ENCODE measurements at regions not wholly inside any gene's neighbourhood (a gene's known extent, or its start where the extent isn't known, plus 50 kb on each side); places are given as distances from the start of the nearest gene placed in this dataset.

DNA sequence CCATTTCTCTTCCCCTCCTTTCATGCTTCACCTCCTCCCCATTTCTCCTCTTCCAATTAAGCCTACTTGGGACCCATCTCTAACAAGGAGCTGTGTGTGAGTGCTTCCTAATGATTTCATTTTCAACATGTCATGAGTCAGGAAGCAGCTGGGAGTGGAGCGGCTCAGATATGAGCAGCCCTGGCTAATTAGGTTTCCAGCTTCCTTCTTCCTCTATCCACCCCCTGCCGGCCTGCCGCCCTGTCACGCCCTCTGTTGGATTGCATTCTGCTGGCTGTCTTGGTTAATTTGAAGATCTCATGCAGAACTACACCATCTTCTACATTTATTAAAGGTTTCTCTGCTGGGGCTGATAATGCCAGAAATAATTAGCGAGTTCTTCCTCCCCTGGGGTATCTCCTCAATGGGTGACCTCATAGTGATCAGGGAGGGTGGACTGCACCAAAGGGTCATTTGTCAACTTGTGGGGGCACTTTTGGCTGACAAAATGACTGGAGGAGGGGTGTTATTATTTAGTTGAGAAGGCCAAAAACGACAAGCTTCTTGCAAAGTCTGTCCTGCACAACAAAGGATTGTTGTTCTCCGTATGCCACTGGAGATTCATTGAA lies 300.9 kb upstream of the SRRM4 start:
- no peak for TF ChIP-seq POLR2AphosphoS5 (IDR thresholded peaks at IDR 0.05; ENCODE audit: low read depth, low read length)
- TF ChIP-seq POLR2A (IDR thresholded peaks at IDR 0.05; ENCODE audit: low read depth, low read length) = no peak
- TF ChIP-seq TAF1 (IDR thresholded peaks at IDR 0.05; ENCODE audit: low read depth, low read length) = no peak
- no peak for TF ChIP-seq SPI1 (IDR thresholded peaks at IDR 0.05; ENCODE audit: low read depth, low read length)
- TF ChIP-seq PAX5 (IDR thresholded peaks at IDR 0.05; ENCODE audit: insufficient read depth, low read length, severe bottlenecking) = no peak

Measured in GM12891 (cell line).